ENCODE measurements at regions not wholly inside any gene's neighbourhood (a gene's known extent, or its start where the extent isn't known, plus 50 kb on each side); places are given as distances from the start of the nearest gene placed in this dataset.

- Histone ChIP-seq H3K4me3 (ENCODE audit: low read depth in 2 of 2, low read length in 2 of 2) (no peak overlapping the region), H3K9me3 (ENCODE audit: control insufficient read depth, insufficient read depth, low read depth, low read length) (no peaks in the 10 kb centered on the region), H3K27ac (ENCODE audit: low read length) (no peak overlapping the region), H3K4me1 (ENCODE audit: control insufficient read depth, insufficient read depth, low read length) (no peaks in the 10 kb centered on the region), H3K36me3 (ENCODE audit: control insufficient read depth, insufficient read depth, low read length) (no peaks in the 10 kb centered on the region), H3K27me3 (ENCODE audit: control insufficient read depth, insufficient read depth, low read length) (no peaks in the 10 kb centered on the region)
- intact Hi-C loops (cut with micrococcal nuclease; ENCODE audit: unreplicated experiment): no loop called here
- in situ Hi-C loops (cut with HindIII; ENCODE audit: low pct_unique_long_range_greater_than_20kb, low sequenced_read_pairs): no loop called here
- BruUV-seq (replicated peaks): no TSS peak
- DNase-seq (ENCODE audit: low read depth, low spot score) (no peak), ATAC-seq (no peak)
- ChIA-PET POLR2A (no interaction called here), CTCF (no interaction called here)
- no peak for TF ChIP-seq REST (IDR thresholded peaks at IDR 0.05; ENCODE audit: insufficient read depth in 1 of 2, low read depth in 2 of 2, low read length in 1 of 2)
- TF ChIP-seq CTCF (IDR thresholded peaks at IDR 0.05): no peak
- no peak for TF ChIP-seq POLR2AphosphoS5 (IDR thresholded peaks at IDR 0.05; ENCODE audit: low read depth, low read length)
- no peak for TF ChIP-seq TCF7L2 (IDR thresholded peaks at IDR 0.05; ENCODE audit: low read depth, low read length)
- no peak for TF ChIP-seq SIN3A (IDR thresholded peaks at IDR 0.05; ENCODE audit: borderline replicate concordance, insufficient read depth, low read depth, low read length)
These were observed 335.3 kb downstream of the BRINP2 start for GRCh38 chr1:177505905-177506590.

GRCh38 chr1:177495878-177496277 is 325.1 kb downstream of the BRINP2 start:
- Histone ChIP-seq H3K4me1 (ENCODE audit: control insufficient read depth, insufficient read depth, low read length) (no peaks in the 10 kb centered on the region), H3K9me3 (ENCODE audit: control insufficient read depth, insufficient read depth, low read depth, low read length) (0 out of 2 replicates have a peak, but pooled peaks cover 2% of the 10 kb centered on the region), H3K27me3 (ENCODE audit: control insufficient read depth, insufficient read depth, low read length) (no peaks in the 10 kb centered on the region), H3K27ac (ENCODE audit: low read length) (no peak overlapping the region), H3K36me3 (ENCODE audit: control insufficient read depth, insufficient read depth, low read length) (no peaks in the 10 kb centered on the region), H3K4me3 (ENCODE audit: low read depth in 2 of 2, low read length in 2 of 2) (no peak overlapping the region)
- ChIA-PET POLR2A (no interaction called here), CTCF (no interaction called here)
- in situ Hi-C loops (cut with HindIII; ENCODE audit: low pct_unique_long_range_greater_than_20kb, low sequenced_read_pairs): no loop called here
- intact Hi-C loops (cut with micrococcal nuclease; ENCODE audit: unreplicated experiment): no loop called here
- no peak for ATAC-seq
- BruUV-seq (replicated peaks): no TSS peak
- no peak for DNase-seq (ENCODE audit: low read depth, low spot score)
- no peak for TF ChIP-seq REST (IDR thresholded peaks at IDR 0.05; ENCODE audit: insufficient read depth in 1 of 2, low read depth in 2 of 2, low read length in 1 of 2)
- no peak for TF ChIP-seq POLR2AphosphoS5 (IDR thresholded peaks at IDR 0.05; ENCODE audit: low read depth, low read length)
- TF ChIP-seq TCF7L2 (IDR thresholded peaks at IDR 0.05; ENCODE audit: low read depth, low read length): no peak

All from Panc1 (cell line).